WTC11 (cell line): ENCODE measurements at regions not wholly inside any gene's neighbourhood (a gene's known extent, or its start where the extent isn't known, plus 50 kb on each side); places are given as distances from the start of the nearest gene placed in this dataset.

Source experiments
- AFF4 ChIP-seq: sonication (generic); formaldehyde crosslinking; IDR thresholded peaks from 2 replicates; pipeline ENCODE4 v1.8.1; 2023; ENCODE audit warnings: mild to moderate bottlenecking, missing genetic modification reagents, borderline replicate concordance
- CBFB ChIP-seq: sonication (generic); formaldehyde crosslinking; IDR thresholded peaks from 2 replicates; pipeline ENCODE4 v1.8.1; 2022; ENCODE audit warnings: mild to moderate bottlenecking, low read depth, missing genetic modification reagents
- CTCF ChIP-seq: fragments of 200-600 bp; IDR thresholded peaks from 2 replicates; pipeline ENCODE4 v1.8.0; 2022; ENCODE audit warnings: antibody characterized with exemption
- NR2C2 ChIP-seq: sonication (generic); formaldehyde crosslinking; IDR thresholded peaks from 2 replicates; pipeline ENCODE4 v1.8.0; 2022; ENCODE audit warnings: mild to moderate bottlenecking, missing genetic modification reagents
- SMAD3 ChIP-seq: sonication (generic); formaldehyde crosslinking; IDR thresholded peaks from 2 replicates; pipeline ENCODE4 v1.8.0; 2022; ENCODE audit warnings: missing genetic modification reagents, mild to moderate bottlenecking, borderline replicate concordance
- SP1 ChIP-seq: sonication (generic); formaldehyde crosslinking; conservative IDR thresholded peaks from 2 replicates; pipeline ENCODE4 v1.8.1; 2022; ENCODE audit warnings: missing genetic modification reagents
- ZNF232 ChIP-seq: sonication (generic); formaldehyde crosslinking; IDR thresholded peaks from 2 replicates; pipeline ENCODE4 v1.8.0; 2022; ENCODE audit warnings: mild to moderate bottlenecking, missing genetic modification reagents
- ZNF263 ChIP-seq: sonication (generic); formaldehyde crosslinking; IDR thresholded peaks from 2 replicates; pipeline ENCODE4 v1.8.1; 2022; ENCODE audit warnings: low read depth, mild to moderate bottlenecking, moderate library complexity, missing genetic modification reagents

- no peak for TF ChIP-seq ZNF263 (CRISPR knock-in tag)
- no peak for TF ChIP-seq CTCF
- no peak for TF ChIP-seq ZNF232 (CRISPR knock-in tag)
- TF ChIP-seq SMAD3 (CRISPR knock-in tag): no peak
- TF ChIP-seq AFF4 (CRISPR knock-in tag): no peak
- no peak for TF ChIP-seq NR2C2 (CRISPR knock-in tag)
- TF ChIP-seq SP1: no peak
- TF ChIP-seq CBFB: no peak
Measured at GRCh38 chr17:68134731-68135130, 99.2 kb downstream of the KPNA2 start.
